ENCODE measurements at regions not wholly inside any gene's neighbourhood (a gene's known extent, or its start where the extent isn't known, plus 50 kb on each side); places are given as distances from the start of the nearest gene placed in this dataset.

- Histone ChIP-seq H3K9me3 (peaks cover 0 to 2% (median 0%) of the 10 kb centered on the region in 8 donors), H3K4me3 (no peak overlapping the region), H3K36me3 (no peaks in the 10 kb centered on the region), H3K27ac (no peak overlapping the region), H3K27me3 (replicated peaks in 1 of 7) (no peaks in the 10 kb centered on the region), H3K4me1 (no peaks in the 10 kb centered on the region)
- intact Hi-C loops (cut with DNase I; ENCODE audit: low total_unique reads), result no loop called here
- no peak for DNase-seq
- 79 to 89% (median 84%) methylated on average over 2 of the region's 2 CpGs for WGBS, 5 donors
- TF ChIP-seq CTCF (IDR thresholded peaks at IDR 0.05 in 8 of 11, conservative IDR thresholded peaks at IDR 0.05 in 3 of 11), result no peak
- TF ChIP-seq POLR2A (IDR thresholded peaks at IDR 0.05), result no peak
- TF ChIP-seq POLR2AphosphoS5 (IDR thresholded peaks at IDR 0.05), result no peak
Measured at GRCh38 chr3:34175636-34176176, 377.3 kb downstream of the PDCD6IP start.

GRCh38 chr3:34176723-34177122 is 378.3 kb downstream of the PDCD6IP start:
- Histone ChIP-seq H3K4me1 (no peaks in the 10 kb centered on the region), H3K36me3 (no peaks in the 10 kb centered on the region), H3K27me3 (replicated peaks in 1 of 7) (no peaks in the 10 kb centered on the region), H3K9me3 (peaks cover 0 to 2% (median 0%) of the 10 kb centered on the region in 8 donors), H3K27ac (no peak overlapping the region), H3K4me3 (no peak overlapping the region)
- intact Hi-C loops (cut with DNase I; ENCODE audit: low total_unique reads), result no loop called here
- TF ChIP-seq CTCF (IDR thresholded peaks at IDR 0.05 in 8 of 11, conservative IDR thresholded peaks at IDR 0.05 in 3 of 11) (no peak), POLR2A (IDR thresholded peaks at IDR 0.05) (no peak), POLR2AphosphoS5 (IDR thresholded peaks at IDR 0.05) (no peak)
- DNase-seq, result no peak

- H3K27me3 ChIP-seq (replicated peaks in 1 of 7), result no peaks in the 10 kb centered on the region
- H3K27ac ChIP-seq, result no peak overlapping the region
- no peak for DNase-seq
- no peaks in the 10 kb centered on the region for H3K36me3 ChIP-seq
- no peaks in the 10 kb centered on the region for H3K4me1 ChIP-seq
- WGBS, 5 donors, result 67 to 87% (median 78%) methylated on average over 2 of the region's 2 CpGs
- peaks cover 0 to 2% (median 0%) of the 10 kb centered on the region in 8 donors for H3K9me3 ChIP-seq
- no peak overlapping the region for H3K4me3 ChIP-seq
- TF ChIP-seq POLR2A (IDR thresholded peaks at IDR 0.05), result no peak
- no peak for TF ChIP-seq CTCF (IDR thresholded peaks at IDR 0.05 in 8 of 11, conservative IDR thresholded peaks at IDR 0.05 in 3 of 11)
- TF ChIP-seq POLR2AphosphoS5 (IDR thresholded peaks at IDR 0.05), result no peak
- intact Hi-C loops (cut with DNase I; ENCODE audit: low total_unique reads), result no loop called here
Measured at GRCh38 chr3:34178415-34178814, 380.0 kb downstream of the PDCD6IP start.

- H3K4me1 ChIP-seq, result no peaks in the 10 kb centered on the region
- H3K27ac ChIP-seq, result no peak overlapping the region
- no peak for TF ChIP-seq POLR2A (IDR thresholded peaks at IDR 0.05)
- TF ChIP-seq CTCF (IDR thresholded peaks at IDR 0.05 in 8 of 11, conservative IDR thresholded peaks at IDR 0.05 in 3 of 11), result no peak
- TF ChIP-seq POLR2AphosphoS5 (IDR thresholded peaks at IDR 0.05), result no peak
- H3K27me3 ChIP-seq (replicated peaks in 1 of 7), result no peaks in the 10 kb centered on the region
- intact Hi-C loops (cut with DNase I; ENCODE audit: low total_unique reads), result no loop called here
- H3K4me3 ChIP-seq, result no peak overlapping the region
- DNase-seq, result no peak
- no peaks in the 10 kb centered on the region for H3K9me3 ChIP-seq
- H3K36me3 ChIP-seq, result no peaks in the 10 kb centered on the region
Measured at GRCh38 chr3:34179716-34180115, 381.3 kb downstream of the PDCD6IP start.

All from spleen (tissue), 11 donors.